ENCODE measurements at regions not wholly inside any gene's neighbourhood (a gene's known extent, or its start where the extent isn't known, plus 50 kb on each side); places are given as distances from the start of the nearest gene placed in this dataset.

DNA sequence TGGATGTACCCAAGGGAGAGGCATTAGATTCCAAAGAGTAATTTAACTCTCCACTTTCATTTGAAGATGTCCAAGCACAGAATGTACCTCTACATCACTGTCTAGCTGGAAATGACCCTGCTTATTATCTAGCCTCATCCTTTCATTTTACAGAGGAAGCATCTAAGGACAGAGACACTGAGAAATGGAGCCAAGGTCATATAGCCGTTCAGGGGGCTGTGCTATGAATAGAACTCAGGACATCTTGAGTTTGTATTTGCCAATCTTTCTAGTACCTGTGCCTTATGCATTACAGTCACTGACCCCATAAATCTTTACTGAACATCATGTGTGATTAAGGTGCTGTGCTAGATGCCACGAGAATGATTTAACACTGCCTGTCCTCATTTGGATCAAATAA lies 138.2 kb upstream of the SPTLC3 start:
- no peak for TF ChIP-seq GATA3 (IDR thresholded peaks at IDR 0.05; ENCODE audit: low read depth, low read length)
- TF ChIP-seq GATA2 (IDR thresholded peaks at IDR 0.05; ENCODE audit: low read depth, low read length), result no peak

DNA sequence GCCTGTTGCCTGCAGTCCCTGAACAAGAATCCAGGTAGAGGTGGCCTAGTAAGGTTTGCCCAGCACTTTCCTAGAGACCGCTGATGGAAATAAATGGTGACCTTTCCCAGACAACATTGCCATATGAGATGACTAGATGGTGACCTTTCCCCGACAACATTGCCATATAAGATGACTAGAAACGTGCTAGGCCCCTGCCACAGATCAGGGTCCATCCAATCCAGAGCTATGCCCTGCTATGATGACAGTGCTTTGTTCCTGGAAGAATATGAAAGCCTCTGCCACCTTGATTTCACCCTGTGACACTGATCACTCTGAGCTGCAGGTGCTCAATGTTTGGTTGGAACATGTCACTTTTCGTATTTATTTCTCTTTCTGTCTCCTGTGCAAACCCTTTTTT lies 133.8 kb upstream of the SPTLC3 start:
- no peak for TF ChIP-seq GATA3 (IDR thresholded peaks at IDR 0.05; ENCODE audit: low read depth, low read length)
- no peak for TF ChIP-seq GATA2 (IDR thresholded peaks at IDR 0.05; ENCODE audit: low read depth, low read length)

DNA sequence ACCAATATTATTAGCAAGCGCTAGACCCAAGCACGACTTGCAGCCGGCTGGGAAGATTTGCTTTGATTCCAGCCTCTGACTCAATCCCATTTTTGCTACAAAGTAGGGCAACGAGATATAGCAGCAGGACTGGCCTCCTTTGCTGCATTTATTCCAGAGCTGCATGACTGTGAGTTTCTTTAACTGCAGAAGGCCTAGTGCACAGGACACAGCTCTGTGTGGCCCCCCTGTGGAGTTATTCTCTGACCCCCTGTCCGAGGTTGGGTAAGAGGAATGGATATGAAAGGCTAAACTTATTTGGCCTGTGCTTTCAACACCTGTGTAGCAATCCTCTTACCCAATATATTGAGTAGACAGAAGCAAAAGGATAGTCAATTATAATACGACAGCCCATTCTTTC lies 133.3 kb upstream of the SPTLC3 start:
- TF ChIP-seq GATA3 (IDR thresholded peaks at IDR 0.05; ENCODE audit: low read depth, low read length) (no peak), GATA2 (IDR thresholded peaks at IDR 0.05; ENCODE audit: low read depth, low read length) (no peak)

DNA sequence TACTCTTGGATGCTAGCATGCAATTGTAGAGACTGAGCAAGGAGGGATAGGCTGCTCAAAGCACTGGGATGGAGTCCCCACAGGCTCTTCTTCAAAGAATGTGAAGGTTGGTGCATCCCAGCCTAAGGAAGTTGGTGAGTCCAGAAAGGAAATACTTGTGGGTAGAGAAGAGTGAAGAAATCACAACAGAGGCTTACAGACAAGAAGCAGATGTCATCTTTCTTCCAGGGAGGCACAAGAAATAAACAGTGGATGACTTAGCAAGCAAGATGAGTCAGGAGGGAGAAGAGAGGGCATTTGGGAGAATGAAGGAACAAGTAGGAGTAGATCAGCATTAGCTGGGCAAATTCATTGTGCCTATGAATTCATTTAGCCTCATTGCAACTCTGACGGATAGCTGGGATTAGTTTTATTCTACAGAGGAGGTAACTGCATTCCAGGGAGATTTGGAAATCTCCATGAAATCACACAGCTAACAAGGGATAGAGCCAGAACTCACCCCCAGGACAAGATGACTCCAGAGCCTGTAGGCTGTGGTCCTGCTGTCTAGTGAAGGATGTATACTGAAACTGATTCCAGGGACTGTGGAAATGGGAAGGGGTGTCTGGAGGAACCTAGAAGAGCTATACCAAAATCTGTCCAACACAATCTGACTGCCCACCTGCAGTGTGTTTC lies 125.8 kb upstream of the SPTLC3 start:
- TF ChIP-seq GATA2 (IDR thresholded peaks at IDR 0.05; ENCODE audit: low read depth, low read length) (no peak), GATA3 (IDR thresholded peaks at IDR 0.05; ENCODE audit: low read depth, low read length) (no peak)

DNA sequence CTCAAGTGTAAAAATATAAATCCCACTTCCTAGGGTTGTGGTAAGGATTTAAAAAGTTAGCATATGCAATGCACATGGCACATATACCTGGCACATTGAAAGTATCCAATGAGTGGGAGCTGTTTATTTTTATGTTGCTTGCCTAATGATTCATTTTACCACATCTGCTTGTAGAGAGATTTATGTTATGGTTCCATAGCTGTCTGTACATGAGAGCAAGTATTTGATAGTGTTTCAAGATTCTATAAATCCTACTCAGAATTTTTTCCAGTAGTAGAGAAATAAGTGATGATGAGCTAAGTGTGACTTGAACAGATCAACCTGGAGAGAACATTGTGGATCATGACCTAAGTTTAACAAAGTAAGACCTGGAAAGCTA lies 125.3 kb upstream of the SPTLC3 start:
- TF ChIP-seq GATA3 (IDR thresholded peaks at IDR 0.05; ENCODE audit: low read depth, low read length) (no peak), GATA2 (IDR thresholded peaks at IDR 0.05; ENCODE audit: low read depth, low read length) (no peak)

DNA sequence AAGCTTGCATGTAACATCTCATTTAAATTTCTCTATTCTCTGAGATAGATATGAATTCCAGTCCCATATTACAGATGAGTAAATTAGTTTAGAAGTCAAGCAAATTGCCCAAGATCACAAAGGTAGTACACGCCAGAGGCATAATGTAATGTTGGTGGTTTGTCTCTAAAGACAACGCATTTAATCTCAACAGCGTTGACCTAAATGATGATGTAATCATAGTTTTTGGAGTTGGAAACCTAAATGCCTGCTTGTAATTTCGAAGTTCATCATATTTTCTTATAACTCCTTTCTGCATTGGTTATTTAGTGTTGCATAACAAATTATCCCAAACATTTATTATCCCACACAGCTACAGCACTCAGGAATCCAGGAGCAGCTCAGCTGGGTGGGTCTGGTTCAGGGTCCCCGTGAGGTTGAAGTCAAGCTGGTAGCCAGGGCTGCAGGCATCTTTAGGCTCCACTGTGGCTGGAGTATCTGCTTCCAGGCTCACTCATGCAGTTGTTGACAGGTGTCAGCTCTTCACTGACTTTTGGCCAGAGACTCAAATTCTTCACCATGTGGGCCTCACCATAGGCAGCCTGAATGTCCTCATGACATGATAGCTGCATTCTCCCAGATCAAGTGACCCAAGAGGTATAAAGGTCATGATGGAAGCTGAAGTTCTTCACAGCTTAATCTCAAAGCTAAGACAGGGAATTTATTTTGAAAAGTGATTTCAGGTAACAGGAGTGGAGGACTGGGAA lies 122.0 kb upstream of the SPTLC3 start:
- TF ChIP-seq GATA2 (IDR thresholded peaks at IDR 0.05; ENCODE audit: low read depth, low read length) (no peak), GATA3 (IDR thresholded peaks at IDR 0.05; ENCODE audit: low read depth, low read length) (no peak)

DNA sequence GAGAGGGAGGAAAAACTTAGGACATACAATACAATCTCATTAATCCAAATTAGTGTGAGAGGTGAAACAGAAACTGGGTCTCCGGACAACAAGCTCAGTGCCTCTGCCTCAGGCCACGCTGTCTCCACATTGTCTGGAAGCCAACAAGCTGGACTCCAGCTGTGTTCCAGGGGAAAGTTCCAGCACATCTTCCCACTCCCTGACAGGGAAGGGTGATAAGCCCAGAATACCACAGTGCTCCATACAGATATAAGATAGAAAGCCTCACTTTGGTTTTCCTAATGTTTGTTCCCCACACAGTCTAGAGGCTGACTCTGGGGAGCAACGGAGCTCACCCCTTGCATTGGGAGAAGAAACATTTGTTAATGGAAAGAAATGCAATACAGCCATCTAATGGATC lies 117.1 kb upstream of the SPTLC3 start:
- TF ChIP-seq GATA2 (IDR thresholded peaks at IDR 0.05; ENCODE audit: low read depth, low read length), result no peak
- no peak for TF ChIP-seq GATA3 (IDR thresholded peaks at IDR 0.05; ENCODE audit: low read depth, low read length)

DNA sequence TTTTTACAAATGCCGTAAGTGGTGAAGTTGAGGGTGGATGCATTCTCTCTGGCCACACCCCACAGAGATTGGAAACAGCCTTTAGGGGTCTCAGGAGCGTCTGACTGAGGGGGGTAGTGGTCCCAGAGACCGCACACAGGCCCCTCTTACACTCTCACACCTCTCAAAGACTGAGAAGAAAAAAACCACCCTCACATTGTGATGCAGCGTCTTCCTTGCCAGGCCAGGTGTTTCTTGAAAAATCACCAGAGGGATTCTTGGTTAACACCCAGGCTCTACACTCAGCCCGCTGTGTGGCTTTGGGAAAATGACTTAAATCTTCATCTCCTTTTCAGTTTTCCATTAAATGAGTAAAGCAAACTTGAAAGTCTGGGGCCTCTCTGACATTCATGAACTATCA lies 115.8 kb upstream of the SPTLC3 start:
- TF ChIP-seq GATA2 (IDR thresholded peaks at IDR 0.05; ENCODE audit: low read depth, low read length), result no peak
- no peak for TF ChIP-seq GATA3 (IDR thresholded peaks at IDR 0.05; ENCODE audit: low read depth, low read length)

DNA sequence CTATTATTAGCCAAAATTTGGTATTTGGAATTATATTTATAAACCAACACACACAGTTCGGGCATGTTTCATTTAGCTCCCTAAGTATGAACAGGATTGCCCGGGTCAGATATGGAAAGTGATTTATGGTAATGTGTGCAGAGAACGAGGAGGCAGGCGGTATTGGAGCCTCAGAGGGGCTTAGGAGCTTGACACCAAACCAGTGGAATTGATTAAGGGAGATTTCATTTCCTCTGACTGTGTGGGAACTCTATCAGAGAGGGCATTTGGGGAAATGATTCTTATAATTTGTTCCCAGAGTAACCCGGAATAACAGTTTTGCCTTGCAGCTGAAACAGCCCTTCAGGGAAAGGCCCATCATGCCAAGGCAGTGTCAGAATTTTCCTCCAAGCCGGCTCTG lies 115.1 kb upstream of the SPTLC3 start:
- TF ChIP-seq GATA2 (IDR thresholded peaks at IDR 0.05; ENCODE audit: low read depth, low read length) (no peak), GATA3 (IDR thresholded peaks at IDR 0.05; ENCODE audit: low read depth, low read length) (no peak)

DNA sequence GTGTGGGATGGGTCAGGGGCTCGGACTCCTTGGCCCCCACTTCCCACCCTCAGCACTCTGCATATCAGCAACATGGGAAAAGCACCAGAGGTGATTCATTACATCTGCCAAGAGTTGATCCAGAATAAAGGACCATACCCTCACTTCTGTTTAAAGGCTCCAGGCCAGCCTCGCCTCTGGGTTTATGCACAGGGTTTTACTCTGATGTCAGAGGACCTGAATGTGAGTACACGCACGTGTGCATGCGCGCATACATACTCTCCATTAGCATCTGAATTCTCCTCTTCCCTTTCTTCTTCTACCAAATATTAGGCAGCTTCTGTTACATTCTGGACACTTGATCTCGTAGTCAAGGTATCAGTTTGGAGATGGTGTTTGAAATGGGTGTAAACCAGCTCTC lies 114.7 kb upstream of the SPTLC3 start:
- TF ChIP-seq GATA3 (IDR thresholded peaks at IDR 0.05; ENCODE audit: low read depth, low read length) (no peak), GATA2 (IDR thresholded peaks at IDR 0.05; ENCODE audit: low read depth, low read length) (no peak)

DNA sequence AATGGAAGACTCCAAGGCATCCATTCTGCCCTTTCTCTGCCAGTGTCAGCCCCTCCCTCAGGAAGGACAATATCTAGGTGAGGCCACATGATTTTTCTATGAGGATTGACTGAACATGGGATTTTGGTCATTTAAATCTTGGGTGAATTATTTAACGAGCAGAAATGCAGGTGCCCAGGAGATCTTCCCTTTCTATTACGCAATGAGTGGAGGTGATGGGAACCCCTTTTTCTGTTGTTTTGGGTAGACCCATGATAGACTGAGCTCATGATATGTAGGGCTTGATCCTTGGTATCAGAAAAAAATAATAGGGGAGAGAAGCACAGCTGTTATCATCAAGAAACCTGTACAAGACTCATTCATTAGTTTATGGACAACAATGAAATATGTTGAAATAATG lies 112.6 kb upstream of the SPTLC3 start:
- TF ChIP-seq GATA3 (IDR thresholded peaks at IDR 0.05; ENCODE audit: low read depth, low read length) (no peak), GATA2 (IDR thresholded peaks at IDR 0.05; ENCODE audit: low read depth, low read length) (no peak)

DNA sequence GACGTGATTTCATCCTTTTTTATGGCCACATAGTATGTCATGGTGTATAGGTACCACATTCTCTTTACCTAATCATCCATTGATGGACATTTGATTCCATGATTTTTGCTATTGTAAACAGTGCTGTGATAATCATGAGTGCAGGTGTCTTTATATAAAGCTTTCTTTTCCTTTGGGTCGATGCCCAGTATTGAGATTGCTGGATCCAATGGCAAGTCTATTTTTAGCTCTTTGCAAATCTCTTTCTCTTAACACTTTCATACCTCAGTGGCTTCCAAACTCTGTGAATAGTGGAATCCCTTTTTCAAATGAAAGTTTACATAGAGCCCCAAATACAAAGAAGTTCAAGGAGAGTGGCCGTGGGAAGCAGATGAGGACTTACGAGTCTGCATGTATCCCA lies 105.8 kb upstream of the SPTLC3 start:
- TF ChIP-seq GATA3 (IDR thresholded peaks at IDR 0.05; ENCODE audit: low read depth, low read length), result no peak
- no peak for TF ChIP-seq GATA2 (IDR thresholded peaks at IDR 0.05; ENCODE audit: low read depth, low read length)

DNA sequence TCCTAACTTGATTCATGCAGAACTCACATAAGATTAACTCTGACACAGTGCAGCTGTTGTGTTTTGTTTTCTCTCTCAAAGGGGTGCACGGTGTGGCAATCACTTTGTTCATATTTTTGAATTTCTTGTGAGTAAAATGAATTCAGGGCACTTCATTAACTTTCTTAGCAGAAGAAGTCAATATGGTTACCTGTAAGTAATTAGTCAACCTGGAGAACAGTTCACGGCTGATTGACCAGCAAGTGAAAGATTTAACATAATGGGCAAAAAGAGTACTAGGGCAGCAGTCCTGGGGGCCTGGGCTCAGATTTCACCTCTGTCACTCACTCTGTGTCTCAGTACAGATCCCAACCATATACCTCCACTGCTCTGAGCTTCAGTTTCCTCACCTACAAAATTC lies 102.4 kb upstream of the SPTLC3 start:
- TF ChIP-seq GATA3 (IDR thresholded peaks at IDR 0.05; ENCODE audit: low read depth, low read length), result no peak
- no peak for TF ChIP-seq GATA2 (IDR thresholded peaks at IDR 0.05; ENCODE audit: low read depth, low read length)

DNA sequence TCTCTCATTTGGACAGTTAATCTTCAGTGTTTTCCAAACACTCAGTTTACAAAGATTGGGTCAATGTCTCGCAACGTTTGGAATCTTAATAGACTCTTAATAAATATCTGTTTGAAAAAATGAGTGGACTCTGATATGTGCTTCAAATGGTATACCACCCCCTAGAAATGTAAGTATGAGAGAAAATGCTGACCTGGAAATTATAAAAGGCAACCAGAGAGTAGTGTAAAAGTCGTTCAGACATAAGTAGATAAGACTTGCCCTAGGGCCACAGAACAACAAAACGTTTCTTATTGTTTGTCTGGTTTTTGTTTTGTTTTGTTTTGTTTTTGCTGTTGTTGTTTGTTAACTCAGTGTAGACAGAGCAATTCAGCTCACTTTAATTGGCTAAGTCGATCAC lies 97.4 kb upstream of the SPTLC3 start:
- TF ChIP-seq GATA3 (IDR thresholded peaks at IDR 0.05; ENCODE audit: low read depth, low read length), result no peak
- no peak for TF ChIP-seq GATA2 (IDR thresholded peaks at IDR 0.05; ENCODE audit: low read depth, low read length)

DNA sequence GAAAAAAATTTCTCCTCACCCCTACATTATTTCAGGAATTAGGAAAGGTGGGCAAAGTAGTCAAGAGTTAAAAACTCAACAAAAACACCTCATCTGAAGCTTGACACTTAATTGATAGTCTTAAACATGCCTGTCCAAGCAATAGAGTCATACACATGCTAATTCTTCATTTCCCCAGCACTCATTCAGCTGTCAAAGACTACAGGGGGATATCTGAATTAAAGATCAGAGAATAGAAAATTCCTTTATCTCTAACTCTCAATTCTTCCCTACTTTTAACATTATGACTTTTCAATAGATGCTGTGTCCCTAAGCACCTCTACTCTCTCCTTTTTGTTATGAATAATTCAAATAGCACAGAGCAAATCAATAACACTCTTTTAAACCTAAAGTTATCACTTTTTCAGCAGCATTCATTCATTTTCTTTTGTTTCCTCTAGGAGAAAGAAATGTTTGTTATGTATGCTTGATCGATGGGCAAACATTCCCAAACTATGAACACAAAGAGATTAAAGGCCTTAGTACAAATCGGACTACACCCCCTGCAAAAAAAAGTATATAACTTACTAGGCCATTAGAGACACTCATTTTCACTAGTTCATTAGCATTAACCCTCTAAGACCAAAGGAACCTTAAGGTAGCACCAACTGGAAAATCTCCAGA lies 94.9 kb upstream of the SPTLC3 start:
- no peak for TF ChIP-seq GATA3 (IDR thresholded peaks at IDR 0.05; ENCODE audit: low read depth, low read length)
- TF ChIP-seq GATA2 (IDR thresholded peaks at IDR 0.05; ENCODE audit: low read depth, low read length), result no peak

Data from SH-SY5Y (cell line).